ENCODE measurements at regions not wholly inside any gene's neighbourhood (a gene's known extent, or its start where the extent isn't known, plus 50 kb on each side); places are given as distances from the start of the nearest gene placed in this dataset.

DNA sequence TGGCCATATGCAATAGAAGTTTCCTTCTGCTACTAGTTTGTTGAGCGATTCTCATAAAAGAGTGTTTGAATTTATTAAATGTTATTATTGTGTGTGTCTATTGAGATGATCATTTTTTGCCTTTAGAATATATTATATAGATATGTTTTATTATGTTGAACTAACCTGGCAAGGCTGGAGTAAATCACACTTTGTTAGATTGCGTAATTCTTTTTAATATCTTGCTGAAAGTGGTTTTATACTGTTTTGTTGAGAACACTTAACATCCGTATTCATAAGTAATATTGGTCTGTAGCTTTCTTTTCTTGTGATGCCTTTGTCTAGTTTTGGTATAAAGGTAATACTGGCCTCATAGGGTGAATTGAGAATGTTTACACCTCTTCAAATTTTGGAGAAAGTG, 574.3 kb upstream of the PCDH20 start:
- Mint-ChIP-seq H3K4me1 (no peaks in the 10 kb centered on the region), H3K4me3 (no peak overlapping the region), H3K27me3 (no peaks in the 10 kb centered on the region), H3K27ac (no peak overlapping the region), H3K36me3 (no peaks in the 10 kb centered on the region), H3K9me3 (peaks cover 0 to 7% (median 2%) of the 10 kb centered on the region in 7 donors)
- ATAC-seq (ENCODE audit: low read depth in 2 of 2) = no peak
- DNase-seq = no peak

DNA sequence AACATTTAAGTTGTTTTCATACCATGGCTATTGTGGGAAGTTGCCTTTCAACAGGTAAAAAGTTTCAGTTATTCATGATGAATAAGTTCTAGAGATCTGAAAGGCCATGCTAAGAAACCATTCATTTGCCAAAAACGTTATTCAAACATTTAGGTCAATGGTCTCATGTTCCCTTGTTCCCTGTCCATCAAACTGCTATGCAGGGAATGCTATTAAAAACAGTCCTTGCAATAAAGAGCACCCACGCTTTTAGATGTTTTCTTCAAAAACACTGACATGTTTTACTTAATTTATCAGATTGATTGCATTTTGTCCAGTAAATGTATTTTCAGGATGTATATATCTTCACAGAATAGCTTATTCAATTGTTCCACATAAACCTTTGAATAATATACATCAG, 573.2 kb upstream of the PCDH20 start:
- Mint-ChIP-seq H3K9me3 (peaks cover 0 to 4% (median 0%) of the 10 kb centered on the region in 7 donors), H3K27me3 (no peaks in the 10 kb centered on the region), H3K4me3 (no peak overlapping the region), H3K36me3 (no peaks in the 10 kb centered on the region), H3K27ac (no peak overlapping the region), H3K4me1 (no peaks in the 10 kb centered on the region)
- ATAC-seq (ENCODE audit: low read depth in 2 of 2) (no peak), DNase-seq (no peak)

DNA sequence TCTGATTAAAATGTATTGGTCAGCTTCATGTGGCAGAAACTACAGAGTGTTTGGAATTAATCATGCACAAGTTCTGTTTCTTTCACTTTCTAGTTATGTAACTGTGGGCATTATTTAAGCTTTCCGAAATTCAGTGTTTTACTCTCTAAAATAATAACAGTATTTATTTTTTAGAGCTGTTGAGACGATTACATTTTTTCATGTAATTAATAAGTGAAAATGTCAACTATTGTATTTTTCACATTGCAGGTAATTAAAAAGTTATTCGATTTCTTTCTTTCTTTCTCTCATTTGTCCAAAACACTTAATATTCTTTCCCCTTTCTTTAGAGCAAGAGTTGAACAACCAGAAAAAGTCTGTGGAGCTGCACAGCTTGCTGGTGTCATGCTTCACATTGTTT, 559.4 kb upstream of the PCDH20 start:
- Mint-ChIP-seq H3K4me1 (no peaks in the 10 kb centered on the region), H3K36me3 (no peaks in the 10 kb centered on the region), H3K9me3 (peaks cover 0 to 9% (median 0%) of the 10 kb centered on the region in 7 donors), H3K4me3 (no peak overlapping the region), H3K27me3 (no peaks in the 10 kb centered on the region), H3K27ac (no peak overlapping the region)
- DNase-seq = no peak
- no peak for ATAC-seq (ENCODE audit: low read depth in 2 of 2)

DNA sequence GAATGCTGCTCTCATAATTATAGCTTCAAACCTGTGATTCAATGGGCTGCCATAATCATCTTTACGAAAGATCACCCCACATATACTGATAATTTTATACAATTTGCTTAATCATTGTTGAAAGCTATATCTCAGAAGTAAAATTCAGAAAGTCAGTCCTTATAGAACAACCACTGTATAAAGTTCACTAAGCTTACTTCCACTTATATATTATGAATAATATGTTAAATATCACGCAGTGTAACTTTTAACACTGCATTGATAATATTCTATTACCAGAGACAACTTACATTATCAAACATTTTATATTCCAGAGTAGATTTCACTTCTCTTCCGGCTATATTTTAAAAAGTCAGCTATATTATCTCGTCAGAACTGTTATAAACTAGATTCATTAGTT, 550.1 kb upstream of the PCDH20 start:
- Mint-ChIP-seq H3K27ac (no peak overlapping the region), H3K9me3 (no peaks in the 10 kb centered on the region), H3K36me3 (no peaks in the 10 kb centered on the region), H3K27me3 (no peaks in the 10 kb centered on the region), H3K4me3 (no peak overlapping the region), H3K4me1 (no peaks in the 10 kb centered on the region)
- ATAC-seq (ENCODE audit: low read depth in 2 of 2) = no peak
- DNase-seq = no peak

DNA sequence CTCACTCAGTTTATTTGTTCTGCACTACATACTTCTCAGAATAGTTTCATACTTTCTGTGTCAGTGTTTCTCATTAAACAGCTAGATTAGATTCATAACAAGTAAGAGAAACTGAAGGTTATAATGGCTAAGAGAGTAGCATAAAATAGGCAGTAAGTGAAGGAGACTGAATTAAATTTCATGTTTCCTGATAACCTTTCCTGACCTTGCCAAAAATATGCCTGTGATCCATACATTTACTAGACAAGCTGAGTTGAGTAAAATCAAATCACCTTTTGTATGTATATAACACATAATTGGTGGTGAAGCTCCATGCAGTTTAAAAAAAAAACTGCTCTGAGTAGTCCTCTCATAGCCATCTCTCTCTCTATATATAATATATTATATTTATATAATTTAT, 545.3 kb upstream of the PCDH20 start:
- H3K27me3 Mint-ChIP-seq = no peaks in the 10 kb centered on the region
- H3K36me3 Mint-ChIP-seq = no peaks in the 10 kb centered on the region
- H3K9me3 Mint-ChIP-seq = no peaks in the 10 kb centered on the region
- no peak for ATAC-seq (ENCODE audit: low read depth in 2 of 2)
- no peaks in the 10 kb centered on the region for H3K4me1 Mint-ChIP-seq
- no peak for DNase-seq
- H3K27ac Mint-ChIP-seq = no peak overlapping the region
- no peak overlapping the region for H3K4me3 Mint-ChIP-seq

DNA sequence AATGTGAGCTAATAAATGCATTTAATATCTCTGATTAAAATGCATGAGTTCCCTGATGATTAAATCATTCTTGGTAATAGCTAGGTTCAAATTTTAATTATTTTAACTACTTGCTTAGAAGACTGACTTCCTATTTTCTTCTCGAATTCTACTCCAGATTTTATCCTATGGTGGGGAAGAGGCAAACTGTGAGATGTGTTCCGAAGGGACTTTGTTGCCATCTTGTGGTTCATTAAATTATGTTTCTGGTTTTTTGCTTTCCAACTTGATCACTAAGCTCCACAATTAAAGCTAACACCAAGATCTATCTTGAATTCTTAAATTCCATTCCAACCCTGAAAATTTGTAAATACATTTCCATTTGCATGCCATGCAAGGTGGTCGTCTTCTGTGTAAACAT, 538.4 kb upstream of the PCDH20 start:
- Mint-ChIP-seq H3K27ac (no peak overlapping the region), H3K36me3 (no peaks in the 10 kb centered on the region), H3K4me1 (no peaks in the 10 kb centered on the region), H3K4me3 (no peak overlapping the region), H3K27me3 (no peaks in the 10 kb centered on the region), H3K9me3 (no peaks in the 10 kb centered on the region)
- ATAC-seq (ENCODE audit: low read depth in 2 of 2) (no peak), DNase-seq (no peak)

DNA sequence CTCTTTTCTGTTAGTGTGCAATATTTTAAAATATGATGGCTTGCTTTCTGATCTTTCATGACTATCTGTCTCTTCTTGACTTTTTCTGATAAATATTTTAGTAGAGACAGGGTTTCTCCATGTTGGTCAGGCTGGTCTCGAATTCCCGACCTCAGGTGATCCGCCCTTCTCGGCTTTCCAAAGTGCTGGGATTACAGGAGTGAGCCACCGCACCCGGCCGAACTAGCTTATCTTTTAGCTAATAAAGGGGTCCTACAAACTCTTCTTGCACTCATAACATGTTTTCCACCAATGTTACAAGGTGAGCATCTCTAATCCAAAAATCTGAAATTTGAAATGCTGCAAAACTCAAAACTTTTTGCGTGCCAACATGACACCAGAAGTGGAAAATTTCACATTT, 535.2 kb upstream of the PCDH20 start:
- Mint-ChIP-seq H3K4me3 (no peak overlapping the region), H3K27me3 (no peaks in the 10 kb centered on the region), H3K4me1 (no peaks in the 10 kb centered on the region), H3K9me3 (no peaks in the 10 kb centered on the region), H3K27ac (no peak overlapping the region), H3K36me3 (no peaks in the 10 kb centered on the region)
- no peak for ATAC-seq (ENCODE audit: low read depth in 2 of 2)
- DNase-seq = no peak

DNA sequence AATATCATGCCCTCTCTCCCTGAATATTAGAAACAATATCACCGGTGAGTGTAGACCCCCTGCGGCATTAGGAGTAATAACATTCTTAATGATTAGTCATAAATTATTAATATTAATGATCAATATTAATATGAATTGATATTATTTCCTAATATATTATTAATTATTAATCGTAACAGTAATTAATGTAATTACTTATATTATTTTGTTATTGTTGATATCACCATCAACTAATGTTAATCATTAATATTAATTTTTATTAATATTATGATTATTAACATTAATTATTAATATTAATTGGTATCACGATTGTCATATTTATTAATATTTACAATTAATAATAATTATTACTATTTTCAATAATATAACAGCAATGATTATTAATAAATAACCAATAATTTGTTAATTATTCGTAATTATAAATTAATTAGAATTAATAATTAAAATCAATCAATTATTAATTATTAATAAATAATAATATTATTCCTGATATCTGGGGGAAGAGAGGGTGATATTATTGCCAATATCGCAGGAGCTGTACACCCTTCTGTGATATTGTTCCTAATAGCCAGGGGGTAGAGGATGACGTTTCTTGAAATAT, 528.8 kb upstream of the PCDH20 start:
- no peak for DNase-seq
- H3K4me3 Mint-ChIP-seq = no peak overlapping the region
- no peaks in the 10 kb centered on the region for H3K4me1 Mint-ChIP-seq
- no peaks in the 10 kb centered on the region for H3K36me3 Mint-ChIP-seq
- no peak for ATAC-seq (ENCODE audit: low read depth in 2 of 2)
- H3K27ac Mint-ChIP-seq = no peak overlapping the region
- peaks cover 0 to 9% (median 0%) of the 10 kb centered on the region in 7 donors for H3K9me3 Mint-ChIP-seq
- no peaks in the 10 kb centered on the region for H3K27me3 Mint-ChIP-seq

DNA sequence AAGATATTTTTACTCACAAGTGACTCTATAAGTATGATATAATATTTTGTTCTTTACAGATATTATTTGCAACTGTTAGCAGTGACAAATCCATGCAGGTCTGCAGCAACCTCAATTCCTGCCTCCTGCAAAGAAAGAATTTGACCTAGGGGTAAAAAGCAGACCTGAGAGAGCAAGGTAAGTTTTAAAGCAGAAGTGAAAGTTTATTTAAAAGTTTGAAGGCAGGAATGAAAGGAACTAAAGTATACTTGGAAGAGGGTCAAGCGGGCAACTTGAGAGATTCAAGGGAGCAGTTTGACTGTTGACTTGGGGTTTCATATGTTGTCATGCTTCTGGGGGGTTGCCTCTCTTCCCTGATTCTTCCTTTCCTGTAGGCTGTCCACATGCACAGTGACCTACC, 520.1 kb upstream of the PCDH20 start:
- Mint-ChIP-seq H3K27ac (no peak overlapping the region), H3K4me1 (no peaks in the 10 kb centered on the region), H3K27me3 (no peaks in the 10 kb centered on the region)

DNA sequence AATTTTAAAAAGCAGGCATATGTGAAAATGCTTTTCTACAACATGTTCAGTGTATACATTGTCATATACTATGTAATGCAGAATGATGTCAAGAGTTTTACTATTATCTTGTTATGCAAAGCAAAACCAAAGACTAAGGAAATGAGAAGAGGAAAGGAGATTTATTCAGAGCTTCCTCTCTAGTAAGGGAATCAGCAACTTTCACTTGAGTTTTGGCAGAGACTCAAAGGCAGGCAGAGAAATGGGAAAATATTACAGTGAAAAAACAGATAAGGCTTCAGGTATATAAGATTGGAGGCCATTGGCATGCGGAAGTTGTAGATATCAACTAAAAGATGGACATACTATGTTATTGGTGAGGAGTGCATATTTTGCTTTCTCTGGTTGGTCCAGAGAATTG, 512.0 kb upstream of the PCDH20 start:
- Mint-ChIP-seq H3K27ac (no peak overlapping the region), H3K4me1 (no peaks in the 10 kb centered on the region)
- ATAC-seq (ENCODE audit: low read depth in 2 of 2) = no peak

More for the DNA sequence above, 520.1 kb upstream of the PCDH20 start:
- Mint-ChIP-seq H3K36me3 (no peaks in the 10 kb centered on the region), H3K9me3 (peaks cover 0 to 8% (median 0%) of the 10 kb centered on the region in 7 donors), H3K4me3 (no peak overlapping the region)
- ATAC-seq (ENCODE audit: low read depth in 2 of 2) = no peak
- no peak for DNase-seq

DNA sequence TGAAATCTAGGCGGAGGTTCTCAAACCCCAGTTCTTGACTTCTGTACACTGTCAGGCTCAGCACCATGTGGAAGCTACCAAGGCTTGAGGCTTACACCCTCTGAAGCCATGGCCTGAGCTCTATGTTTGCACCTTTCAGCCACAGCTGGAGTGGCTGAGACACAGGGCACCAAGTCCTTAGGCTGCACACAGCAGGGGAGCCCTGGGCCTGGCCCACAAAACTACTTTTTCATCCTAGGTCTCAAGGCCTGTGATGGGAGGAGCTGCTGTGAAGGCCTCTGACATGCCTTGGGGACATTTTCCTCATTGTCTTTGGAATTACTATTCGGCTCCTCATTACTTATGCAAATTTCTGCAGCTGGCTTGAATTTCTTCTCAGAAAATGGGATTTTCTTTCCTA, 503.2 kb upstream of the PCDH20 start:
- no peaks in the 10 kb centered on the region for H3K36me3 Mint-ChIP-seq
- H3K27me3 Mint-ChIP-seq = no peaks in the 10 kb centered on the region
- no peak for DNase-seq
- H3K27ac Mint-ChIP-seq = no peak overlapping the region
- H3K4me1 Mint-ChIP-seq = no peaks in the 10 kb centered on the region
- H3K4me3 Mint-ChIP-seq = no peak overlapping the region
- no peak for ATAC-seq (ENCODE audit: low read depth in 2 of 2)
- H3K9me3 Mint-ChIP-seq = peaks cover 5 to 25% (median 8%) of the 10 kb centered on the region in 7 donors

More for the DNA sequence above, 512.0 kb upstream of the PCDH20 start:
- H3K4me3 Mint-ChIP-seq = no peak overlapping the region
- DNase-seq = no peak
- H3K27me3 Mint-ChIP-seq = no peaks in the 10 kb centered on the region
- H3K9me3 Mint-ChIP-seq = peaks cover 0 to 22% (median 6%) of the 10 kb centered on the region in 7 donors
- no peaks in the 10 kb centered on the region for H3K36me3 Mint-ChIP-seq

DNA sequence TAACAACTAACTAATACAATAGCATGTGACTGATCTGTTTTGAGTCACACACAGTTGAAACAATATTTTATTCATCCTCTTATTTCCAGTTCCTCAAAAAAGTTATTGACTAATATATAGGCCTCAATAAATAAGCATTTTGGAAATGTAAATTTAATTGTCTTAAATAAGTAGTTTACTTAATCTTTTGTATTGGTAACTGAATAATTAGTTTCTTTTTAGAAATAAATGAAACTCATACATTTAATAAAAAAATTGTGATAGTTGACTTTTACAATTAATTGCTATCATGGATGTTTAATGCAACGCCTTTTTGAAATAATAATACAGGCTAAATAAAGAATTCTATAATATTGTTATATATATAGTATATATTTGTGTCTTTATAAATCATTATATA, 500.8 kb upstream of the PCDH20 start:
- no peak overlapping the region for H3K4me3 Mint-ChIP-seq
- no peaks in the 10 kb centered on the region for H3K4me1 Mint-ChIP-seq
- H3K27me3 Mint-ChIP-seq = no peaks in the 10 kb centered on the region
- H3K27ac Mint-ChIP-seq = no peak overlapping the region
- H3K36me3 Mint-ChIP-seq = no peaks in the 10 kb centered on the region
- ATAC-seq (ENCODE audit: low read depth in 2 of 2) (no peak), DNase-seq (no peak)
- peaks cover 0 to 9% (median 2%) of the 10 kb centered on the region in 7 donors for H3K9me3 Mint-ChIP-seq

DNA sequence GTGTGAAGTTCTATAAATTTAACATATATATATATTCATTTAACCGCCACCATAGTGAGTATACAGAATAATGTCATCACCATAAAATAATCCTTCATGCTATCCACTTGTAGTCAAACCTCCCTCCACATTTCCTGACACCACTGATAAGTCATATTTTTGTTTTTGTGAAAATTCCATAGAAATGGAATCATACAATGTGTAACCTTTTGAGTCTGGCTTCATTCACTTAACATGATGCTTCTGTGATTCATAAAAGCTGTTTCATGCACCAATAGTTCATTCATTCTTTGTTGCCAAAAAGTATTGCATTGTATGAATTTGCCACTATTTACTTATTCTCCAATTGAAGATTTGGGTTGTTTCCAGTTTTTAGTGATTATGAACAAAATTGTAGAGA, 497.5 kb upstream of the PCDH20 start:
- Mint-ChIP-seq H3K27ac (no peak overlapping the region), H3K4me3 (no peak overlapping the region), H3K9me3 (peaks cover 0 to 3% (median 0%) of the 10 kb centered on the region in 7 donors), H3K27me3 (no peaks in the 10 kb centered on the region), H3K36me3 (no peaks in the 10 kb centered on the region), H3K4me1 (no peaks in the 10 kb centered on the region)
- ATAC-seq (ENCODE audit: low read depth in 2 of 2) (no peak), DNase-seq (no peak)

DNA sequence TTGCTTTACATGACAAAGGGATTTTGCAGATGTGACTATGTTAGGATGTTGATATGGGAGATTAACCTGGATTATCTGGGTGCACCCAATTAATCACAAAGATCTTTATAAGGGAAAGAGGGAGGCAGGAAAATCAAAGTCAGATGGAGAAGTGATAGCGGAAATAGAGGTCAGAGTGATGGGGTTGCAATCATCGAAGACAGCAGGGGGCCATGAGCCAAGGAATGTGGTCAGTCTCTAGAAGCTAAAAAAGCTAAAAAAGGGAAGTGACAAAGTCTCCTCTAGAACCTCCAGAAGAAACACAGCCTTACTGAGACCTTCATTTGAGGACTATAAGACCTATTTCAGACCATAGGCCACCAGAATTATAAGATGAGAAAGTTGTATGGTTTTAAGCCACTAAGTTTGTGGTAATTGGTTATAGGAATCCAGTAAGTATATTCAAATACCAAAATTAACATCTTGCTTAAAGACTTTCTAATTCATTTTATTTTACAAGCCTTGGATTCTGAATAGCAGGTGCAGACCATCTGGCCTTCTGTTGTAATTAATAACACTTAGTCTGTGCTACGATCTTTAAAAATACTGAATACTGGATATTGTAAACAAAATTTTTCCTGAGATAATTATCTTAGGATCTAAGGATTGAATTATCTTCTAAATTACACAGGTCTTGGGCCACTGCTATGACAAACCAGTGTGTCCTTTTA, 493.4 kb upstream of the PCDH20 start:
- DNase-seq (no peak), ATAC-seq (ENCODE audit: low read depth in 2 of 2) (no peak)
- Mint-ChIP-seq H3K36me3 (no peaks in the 10 kb centered on the region), H3K4me1 (no peaks in the 10 kb centered on the region), H3K9me3 (peaks cover 0 to 4% (median 0%) of the 10 kb centered on the region in 7 donors), H3K27me3 (no peaks in the 10 kb centered on the region), H3K4me3 (no peak overlapping the region), H3K27ac (no peak overlapping the region)
